ENCODE measurements at regions not wholly inside any gene's neighbourhood (a gene's known extent, or its start where the extent isn't known, plus 50 kb on each side); places are given as distances from the start of the nearest gene placed in this dataset.

DNA sequence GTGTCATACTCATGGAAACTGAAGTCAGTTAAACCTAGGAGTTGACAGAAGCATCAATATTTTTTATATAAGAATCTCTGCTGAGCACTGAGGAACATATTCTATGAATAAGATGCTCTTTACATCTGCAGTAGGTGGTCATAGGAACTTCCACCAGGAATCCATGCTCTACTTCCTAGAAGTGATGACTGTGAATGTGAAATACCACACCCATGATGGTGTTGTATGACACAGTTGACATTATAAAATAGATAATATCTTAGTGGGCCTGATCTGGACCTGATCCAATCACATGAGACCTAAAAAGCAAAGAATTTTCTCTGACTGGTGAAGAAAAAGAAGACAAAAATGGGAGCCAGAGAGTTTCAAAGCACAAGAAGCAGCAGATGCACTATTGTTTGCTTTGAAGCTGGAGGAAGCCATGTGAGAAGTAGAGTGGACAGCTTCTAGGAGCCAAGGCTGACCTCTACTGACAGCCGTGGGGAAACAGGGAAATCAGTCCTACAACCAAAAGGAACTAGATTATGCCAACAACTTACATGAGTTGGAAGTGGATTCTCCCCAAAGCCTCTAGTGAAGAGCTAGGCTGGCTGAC is 68.6 kb upstream of the HS3ST1 start:
- no peak for DNase-seq

DNA sequence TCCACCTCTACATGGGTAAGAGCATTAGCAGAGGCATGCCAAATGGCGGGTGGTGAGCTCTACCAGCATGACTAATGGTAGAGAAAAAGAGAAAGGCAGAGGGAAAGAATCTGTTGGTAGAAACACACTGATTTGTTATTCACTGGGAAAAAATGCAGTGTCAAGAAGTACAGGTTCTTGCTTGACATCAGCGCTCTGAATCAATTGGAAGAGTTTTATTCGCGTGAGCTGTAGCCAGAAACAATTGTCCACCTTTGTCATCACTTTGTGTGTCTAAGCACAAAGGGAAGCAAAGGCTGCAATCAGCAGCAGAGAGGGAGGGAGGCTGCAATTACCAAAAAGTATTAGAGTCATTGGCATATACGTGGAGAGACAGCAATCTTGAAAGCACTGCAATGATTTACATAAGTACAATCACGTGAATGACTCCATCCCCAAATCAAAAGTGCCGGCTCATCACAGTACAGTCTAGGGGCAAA is 67.7 kb upstream of the HS3ST1 start:
- DNase-seq: no peak

GRCh38 chr4:11495818-11496217 is 67.1 kb upstream of the HS3ST1 start:
- DNase-seq: no peak

DNA sequence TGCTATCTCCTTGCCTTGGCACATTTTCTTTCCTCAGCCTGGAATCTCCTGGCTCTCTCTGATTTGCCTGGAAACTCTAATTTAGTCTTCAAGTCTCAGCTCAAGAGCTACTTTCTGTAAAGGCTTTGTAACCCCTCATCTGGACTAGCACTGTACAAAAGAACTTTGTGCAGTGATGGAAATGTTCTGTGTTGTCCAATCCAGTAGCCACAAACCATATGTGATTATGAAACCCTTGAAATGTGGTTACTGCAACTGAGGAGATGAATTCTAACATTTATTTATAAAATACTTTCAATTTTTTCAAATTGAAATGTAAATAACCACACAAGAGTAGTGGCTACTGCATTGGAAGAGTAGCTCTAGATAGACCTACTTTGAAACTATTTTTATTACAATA is 66.6 kb upstream of the HS3ST1 start:
- no peak for DNase-seq

- no peak for DNase-seq
Observed at GRCh38 chr4:11494232-11494631, 65.5 kb upstream of the HS3ST1 start.

DNA sequence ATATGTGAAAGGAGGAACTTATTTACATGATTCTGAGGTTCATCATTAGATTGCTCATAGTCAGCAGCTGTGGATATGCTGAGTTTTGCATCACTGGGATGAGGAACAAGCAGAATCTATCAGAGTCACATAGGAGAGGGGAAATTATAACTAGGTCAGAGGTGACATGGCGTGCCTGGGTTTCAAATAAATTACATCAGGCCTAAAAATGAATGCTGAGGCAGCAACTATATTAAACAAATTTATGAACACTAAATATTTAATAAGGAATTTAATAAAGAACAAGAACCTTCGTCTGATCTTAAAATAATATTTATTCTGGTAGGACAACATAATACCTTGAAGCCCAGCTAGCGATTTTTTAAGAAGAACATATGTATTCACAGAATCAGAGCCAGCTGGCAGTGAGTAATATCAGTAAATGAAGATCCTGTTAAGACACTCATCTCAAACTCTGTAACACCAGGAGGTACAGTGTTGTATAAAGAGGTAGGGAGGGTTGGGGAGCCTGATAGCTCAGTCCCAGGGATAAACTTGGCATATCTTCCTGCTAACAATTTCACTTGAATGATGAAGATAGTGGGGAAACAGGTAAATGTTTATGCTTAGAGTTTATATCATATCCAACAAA is 60.9 kb upstream of the HS3ST1 start:
- DNase-seq: no peak

DNA sequence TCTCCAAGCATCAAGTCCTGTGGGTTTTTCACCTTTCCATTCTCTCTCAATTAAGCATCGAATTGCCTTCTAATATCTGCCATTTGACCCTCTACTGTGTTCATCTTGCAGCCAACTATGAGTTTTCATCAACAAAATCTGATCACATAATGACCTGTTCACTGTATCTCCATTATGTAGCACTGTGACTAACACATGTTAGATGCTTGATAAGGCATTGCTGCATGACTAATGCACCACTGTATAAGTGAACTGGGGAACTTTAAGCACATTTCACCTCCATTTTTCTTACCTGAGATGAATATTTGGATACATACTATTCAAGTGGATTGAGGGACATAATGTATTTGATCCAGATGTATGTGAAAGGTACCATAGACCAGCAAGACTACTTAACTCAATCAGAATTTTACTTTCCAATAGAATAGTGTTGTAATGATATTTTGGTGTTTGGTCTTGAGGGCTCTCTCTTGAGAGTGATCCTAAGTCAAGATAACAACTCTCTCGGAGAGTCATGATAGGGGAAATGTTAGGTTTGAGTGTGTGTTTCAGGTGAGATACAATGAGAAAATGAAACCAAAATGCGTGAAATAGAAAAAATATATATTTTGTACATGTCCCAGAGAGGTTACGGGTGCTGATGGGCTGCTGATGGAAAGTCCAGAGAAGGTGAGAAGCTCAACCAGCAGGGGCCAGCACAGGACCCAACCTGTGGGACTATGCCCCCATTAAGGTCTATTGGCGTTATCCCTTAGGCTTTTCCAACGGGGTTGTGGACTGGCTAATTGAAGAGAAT is 60.2 kb upstream of the HS3ST1 start:
- DNase-seq: no peak

GRCh38 chr4:11487868-11488544 is 59.3 kb upstream of the HS3ST1 start:
- no peak for DNase-seq

DNA sequence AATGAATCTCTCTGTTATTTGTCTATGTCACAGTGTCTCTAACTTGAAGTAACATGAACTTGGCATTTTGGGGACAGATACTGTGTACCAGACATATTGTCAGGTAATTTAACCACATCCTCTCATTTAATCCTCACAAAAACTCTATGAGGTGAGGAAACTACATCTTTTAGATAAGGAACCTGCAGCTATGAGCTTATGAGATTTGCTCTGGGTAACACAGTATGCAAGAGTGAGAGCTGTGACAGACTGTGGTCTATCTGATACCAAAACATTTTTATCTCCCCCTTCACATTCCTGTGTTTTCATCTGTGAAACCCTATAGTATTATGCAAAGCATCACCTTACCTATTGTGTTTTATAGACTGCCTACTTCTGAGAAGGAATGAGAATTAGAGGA is 58.4 kb upstream of the HS3ST1 start:
- DNase-seq: no peak

GRCh38 chr4:11485926-11486325 is 57.2 kb upstream of the HS3ST1 start:
- DNase-seq: no peak

- DNase-seq: no peak
Observed at GRCh38 chr4:11484531-11484930, 55.8 kb upstream of the HS3ST1 start.

DNA sequence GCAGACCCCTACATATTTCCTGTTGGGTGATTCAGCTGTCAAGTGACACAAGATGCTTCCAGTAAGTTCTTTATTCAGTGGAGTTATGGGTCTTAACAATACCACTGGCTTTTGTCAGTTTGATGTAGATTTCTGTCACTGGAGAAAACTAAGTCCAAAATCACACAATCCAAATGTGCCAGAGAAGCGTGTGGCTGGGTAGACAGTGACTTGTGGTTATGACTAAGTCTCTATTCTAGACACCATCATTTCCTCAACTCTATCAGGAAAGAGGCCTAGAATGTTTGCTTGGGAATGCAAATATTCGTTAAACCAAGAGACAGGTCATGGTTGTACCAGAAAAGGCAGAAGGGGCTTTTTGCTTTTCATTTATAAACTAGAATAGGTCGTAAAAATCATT is 54.4 kb upstream of the HS3ST1 start:
- DNase-seq: no peak

DNA sequence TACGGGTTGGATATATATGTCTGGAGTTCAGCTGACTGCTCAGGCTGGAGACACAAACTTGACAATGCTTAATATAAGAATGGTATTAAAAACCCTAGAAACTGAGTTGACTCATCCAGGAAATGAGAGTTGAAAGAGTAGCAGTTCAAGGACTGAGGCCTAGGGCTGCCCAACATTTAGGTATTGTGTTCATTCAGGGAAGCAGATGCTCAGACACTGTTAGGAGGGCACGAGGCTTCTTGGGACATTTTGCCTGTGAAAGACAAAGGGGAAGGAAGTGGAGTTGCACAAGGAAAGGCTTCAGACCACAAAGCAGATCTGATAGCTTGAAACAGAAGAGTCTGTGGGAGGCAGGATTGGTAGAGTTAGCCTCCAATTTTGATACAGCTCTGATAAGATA is 52.0 kb upstream of the HS3ST1 start:
- DNase-seq: no peak
